ENCODE measurements at regions not wholly inside any gene's neighbourhood (a gene's known extent, or its start where the extent isn't known, plus 50 kb on each side); places are given as distances from the start of the nearest gene placed in this dataset.

DNA sequence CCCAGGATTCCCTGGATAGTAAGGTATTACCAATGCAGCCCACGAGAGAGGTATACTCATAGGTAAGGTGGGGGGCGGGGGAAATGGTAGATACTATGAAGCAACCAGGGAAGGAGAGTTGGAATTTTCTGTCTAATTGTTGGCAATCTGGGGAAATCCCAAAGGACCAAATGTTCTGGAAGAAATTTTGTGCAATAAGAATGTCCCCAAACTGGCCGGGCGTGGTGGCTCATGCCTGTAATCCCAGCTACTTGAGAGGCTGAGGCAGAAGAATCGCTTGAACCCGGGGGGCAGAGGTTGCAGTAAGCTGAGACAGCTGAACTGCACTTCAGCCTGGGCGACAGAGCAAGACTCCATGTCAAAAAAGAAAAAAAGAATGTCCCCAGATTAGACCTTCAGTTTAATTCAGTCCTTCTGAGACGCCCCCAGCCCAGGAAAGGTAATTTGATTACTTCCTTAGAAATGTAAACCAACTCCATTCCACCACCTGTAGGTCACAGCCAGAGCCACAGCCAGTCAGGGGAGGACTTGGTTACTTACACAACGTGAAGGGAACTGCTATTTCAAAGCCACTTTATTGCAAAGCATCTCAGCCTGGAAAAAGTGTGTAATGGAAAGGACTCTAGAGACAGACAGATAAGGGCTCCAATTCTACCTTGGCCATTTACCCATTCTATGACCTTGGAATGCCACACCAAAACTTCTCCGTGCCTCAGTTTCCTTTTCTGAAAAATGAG is 50.0 kb upstream of the KLF4 start:
- Histone ChIP-seq H3K9me3 (ENCODE audit: control insufficient read depth, insufficient read depth, low read depth, low read length) (no peaks in the 10 kb centered on the region), H3K36me3 (ENCODE audit: control insufficient read depth in 2 of 2, insufficient read depth in 1 of 2, low read length in 2 of 2) (no peaks in the 10 kb centered on the region), H3K4me1 (ENCODE audit: control insufficient read depth, insufficient read depth, low read length) (no peaks in the 10 kb centered on the region), H3K27ac (ENCODE audit: extremely low read depth, low read depth, low read length) (no peak overlapping the region), H3K4me3 (ENCODE audit: low read depth, low read length) (no peak overlapping the region)
- ChIA-PET CTCF (interaction anchor here (0.7 to 1.1 kb wide), 3 partner anchors 21 to 451 kb away, joined by 3 read pairs; no protein-coding TSS in a partner anchor), POLR2A (no interaction called here)
- TF ChIP-seq, protein P1, sequence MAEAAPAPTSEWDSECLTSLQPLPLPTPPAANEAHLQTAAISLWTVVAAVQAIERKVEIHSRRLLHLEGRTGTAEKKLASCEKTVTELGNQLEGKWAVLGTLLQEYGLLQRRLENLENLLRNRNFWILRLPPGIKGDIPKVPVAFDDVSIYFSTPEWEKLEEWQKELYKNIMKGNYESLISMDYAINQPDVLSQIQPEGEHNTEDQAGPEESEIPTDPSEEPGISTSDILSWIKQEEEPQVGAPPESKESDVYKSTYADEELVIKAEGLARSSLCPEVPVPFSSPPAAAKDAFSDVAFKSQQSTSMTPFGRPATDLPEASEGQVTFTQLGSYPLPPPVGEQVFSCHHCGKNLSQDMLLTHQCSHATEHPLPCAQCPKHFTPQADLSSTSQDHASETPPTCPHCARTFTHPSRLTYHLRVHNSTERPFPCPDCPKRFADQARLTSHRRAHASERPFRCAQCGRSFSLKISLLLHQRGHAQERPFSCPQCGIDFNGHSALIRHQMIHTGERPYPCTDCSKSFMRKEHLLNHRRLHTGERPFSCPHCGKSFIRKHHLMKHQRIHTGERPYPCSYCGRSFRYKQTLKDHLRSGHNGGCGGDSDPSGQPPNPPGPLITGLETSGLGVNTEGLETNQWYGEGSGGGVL (tag by site-specific recombination; IDR thresholded peaks at IDR 0.05), result no peak
- no peak for TF ChIP-seq ZNF571 (tag by site-specific recombination; IDR thresholded peaks at IDR 0.05)
- no peak for TF ChIP-seq ZNF350 (tag by site-specific recombination; IDR thresholded peaks at IDR 0.05)
- TF ChIP-seq ZNF133 (tag by site-specific recombination; IDR thresholded peaks at IDR 0.05), result peak; percentile 50; the same call in 1 of the 2 replicates
- no peak for TF ChIP-seq ZNF658 (tag by site-specific recombination; IDR thresholded peaks at IDR 0.05)
